ENCODE measurements at regions not wholly inside any gene's neighbourhood (a gene's known extent, or its start where the extent isn't known, plus 50 kb on each side); places are given as distances from the start of the nearest gene placed in this dataset.
A peak's percentile ranks its signal among the peaks of the same experiment; 100 is the strongest.
"Not testable (repeated sequence)": the region's sequence is repeated elsewhere in the genome, so short reads cannot be mapped to it uniquely, and the experiment has no call there.

- DNase-seq (ENCODE audit: low spot score): peak; percentile 74
Measured at GRCh38 chr17:31678431-31678830, 180.6 kb downstream of the COPRS start.

- DNase-seq (ENCODE audit: low spot score): no peak
Measured at GRCh38 chr17:31677681-31678080, 181.4 kb downstream of the COPRS start.

- no peak for DNase-seq (ENCODE audit: low spot score)
Measured at GRCh38 chr17:31677036-31677435, 182.0 kb downstream of the COPRS start.

- not testable (repeated sequence) for DNase-seq (ENCODE audit: low spot score)
Measured at GRCh38 chr17:31675392-31675791, 183.7 kb downstream of the COPRS start.

GRCh38 chr17:31674717-31675349 is 184.2 kb downstream of the COPRS start:
- DNase-seq (ENCODE audit: low spot score): peak; percentile 41

- peak; percentile 61 for DNase-seq (ENCODE audit: low spot score)
Measured at GRCh38 chr17:31674305-31674704, 184.7 kb downstream of the COPRS start.

GRCh38 chr17:31673076-31673475 is 186.0 kb downstream of the COPRS start:
- DNase-seq (ENCODE audit: low spot score): no peak

GRCh38 chr17:31672161-31672819 is 186.8 kb downstream of the COPRS start:
- DNase-seq (ENCODE audit: low spot score): no peak

- no peak for DNase-seq (ENCODE audit: low spot score)
Measured at GRCh38 chr17:31663576-31663975, 195.5 kb downstream of the COPRS start.

GRCh38 chr17:31660684-31661083 is 198.4 kb downstream of the COPRS start:
- no peak for DNase-seq (ENCODE audit: low spot score)

- no peak for DNase-seq (ENCODE audit: low spot score)
Measured at GRCh38 chr17:31657876-31658275, 201.2 kb downstream of the COPRS start.

GRCh38 chr17:31654936-31655335 is 204.1 kb downstream of the COPRS start:
- DNase-seq (ENCODE audit: low spot score): no peak

GRCh38 chr17:31653691-31654090 is 205.4 kb downstream of the COPRS start:
- no peak for DNase-seq (ENCODE audit: low spot score)

GRCh38 chr17:31650756-31651520 is 208.1 kb downstream of the COPRS start:
- DNase-seq (ENCODE audit: low spot score): no peak

- no peak for DNase-seq (ENCODE audit: low spot score)
Measured at GRCh38 chr17:31649302-31649701, 209.7 kb downstream of the COPRS start.

- no peak for DNase-seq (ENCODE audit: low spot score)
Measured at GRCh38 chr17:31647661-31648060, 211.4 kb downstream of the COPRS start.

- DNase-seq (ENCODE audit: low spot score): no peak
Measured at GRCh38 chr17:31646642-31647041, 212.4 kb downstream of the COPRS start.

- no peak for DNase-seq (ENCODE audit: low spot score)
Measured at GRCh38 chr17:31645351-31645750, 213.7 kb downstream of the COPRS start.

- peak; percentile 13 for DNase-seq (ENCODE audit: low spot score)
Measured at GRCh38 chr17:31631766-31632165, 227.3 kb downstream of the COPRS start.

GRCh38 chr17:31630866-31631265 is 228.2 kb downstream of the COPRS start:
- not testable (repeated sequence) for DNase-seq (ENCODE audit: low spot score)

- peak; percentile 89 for DNase-seq (ENCODE audit: low spot score)
Measured at GRCh38 chr17:31629696-31630470, 229.2 kb downstream of the COPRS start.

GRCh38 chr17:31627960-31628359 is 231.1 kb downstream of the COPRS start:
- peak; percentile 51 for DNase-seq (ENCODE audit: low spot score)

Data from AG08395 (cell line).